HEK293 (cell line): ENCODE measurements at regions not wholly inside any gene's neighbourhood (a gene's known extent, or its start where the extent isn't known, plus 50 kb on each side); places are given as distances from the start of the nearest gene placed in this dataset.
A peak's percentile ranks its signal among the peaks of the same experiment; 100 is the strongest.

ENCODE experiments used
- GLI2 ChIP-seq: fragments of 450-650 bp; formaldehyde crosslinking; IDR thresholded peaks from 2 replicates; pipeline ENCODE4; 2017; ENCODE audit warnings: missing biosample characterization, missing genetic modification characterization, low read depth, borderline replicate concordance
- KLF10 ChIP-seq: fragments of 450-650 bp; IDR thresholded peaks from 2 replicates; pipeline ENCODE4 v1.5.1; 2018; ENCODE audit warnings: missing biosample characterization, mild to moderate bottlenecking, missing genetic modification characterization
- KLF7 ChIP-seq: fragments of 450-650 bp; formaldehyde crosslinking; IDR thresholded peaks from 2 replicates; pipeline ENCODE4 v1.5.1; 2016; ENCODE audit warnings: missing biosample characterization, missing genetic modification characterization, borderline replicate concordance
- RBAK ChIP-seq: fragments of 450-650 bp; formaldehyde crosslinking; IDR thresholded peaks from 2 replicates; pipeline ENCODE4 v1.5.1; 2016; ENCODE audit warnings: missing biosample characterization, missing genetic modification characterization
- SETDB1 ChIP-seq: IDR thresholded peaks from one replicate; pipeline ENCODE4 v1.6.1; 2017; ENCODE audit warnings: mild to moderate bottlenecking, low read length, moderate library complexity, mixed read lengths; ENCODE audit not compliant: insufficient read length
- SP2 ChIP-seq: fragments of 450-650 bp; formaldehyde crosslinking; IDR thresholded peaks from 2 replicates; pipeline ENCODE4 v1.5.1; 2016; ENCODE audit warnings: missing biosample characterization, missing genetic modification characterization
- TCF7L2 ChIP-seq: IDR thresholded peaks from 2 replicates; pipeline ENCODE4 v1.6.1; 2011; ENCODE audit warnings: low read depth, mild to moderate bottlenecking, inconsistent platforms, low read length, moderate library complexity, borderline replicate concordance
- YY2 ChIP-seq: fragments of 450-650 bp; formaldehyde crosslinking; IDR thresholded peaks from 2 replicates; pipeline ENCODE4 v1.5.1; 2016; ENCODE audit warnings: missing biosample characterization, missing genetic modification characterization
- ZBTB17 ChIP-seq: fragments of 450-650 bp; formaldehyde crosslinking; IDR thresholded peaks from 2 replicates; pipeline ENCODE4 v1.5.1; 2016; ENCODE audit warnings: missing biosample characterization, missing genetic modification characterization
- ZBTB21 ChIP-seq: fragments of 450-650 bp; formaldehyde crosslinking; IDR thresholded peaks from 2 replicates; pipeline ENCODE4 v1.5.1; 2017; ENCODE audit warnings: missing biosample characterization, missing genetic modification characterization
- ZNF138 ChIP-seq: fragments of 450-650 bp; formaldehyde crosslinking; IDR thresholded peaks from 2 replicates; pipeline ENCODE4 v1.5.1; 2016; ENCODE audit warnings: missing biosample characterization, missing genetic modification characterization, borderline replicate concordance
- ZNF174 ChIP-seq: fragments of 450-650 bp; formaldehyde crosslinking; IDR thresholded peaks from 2 replicates; pipeline ENCODE4 v1.5.0; 2017; ENCODE audit warnings: missing biosample characterization, mild to moderate bottlenecking, missing genetic modification characterization
- ZNF19 ChIP-seq: fragments of 450-650 bp; formaldehyde crosslinking; IDR thresholded peaks from 2 replicates; pipeline ENCODE4; 2016; ENCODE audit warnings: missing biosample characterization, missing genetic modification characterization, low read depth
- ZNF2 ChIP-seq: fragments of 450-650 bp; formaldehyde crosslinking; IDR thresholded peaks from 2 replicates; pipeline ENCODE4 v1.5.1; 2016; ENCODE audit warnings: missing biosample characterization, missing genetic modification characterization
- ZNF221 ChIP-seq: fragments of 450-650 bp; formaldehyde crosslinking; IDR thresholded peaks from 2 replicates; pipeline ENCODE4 v1.5.1; 2017; ENCODE audit warnings: missing biosample characterization, missing genetic modification characterization, borderline replicate concordance
- ZNF433 ChIP-seq: fragments of 450-650 bp; formaldehyde crosslinking; IDR thresholded peaks from 2 replicates; pipeline ENCODE4 v1.5.1; 2016; ENCODE audit warnings: missing biosample characterization, missing genetic modification characterization, low read depth
- ZNF449 ChIP-seq: fragments of 450-650 bp; formaldehyde crosslinking; IDR thresholded peaks from 2 replicates; pipeline ENCODE4 v1.5.1; 2017; ENCODE audit warnings: missing biosample characterization, mild to moderate bottlenecking, missing genetic modification characterization, moderate library complexity
- ZNF521 ChIP-seq: fragments of 450-650 bp; formaldehyde crosslinking; IDR thresholded peaks from 2 replicates; pipeline ENCODE4 v1.5.1; 2017; ENCODE audit warnings: missing biosample characterization, mild to moderate bottlenecking, missing genetic modification characterization
- ZNF626 ChIP-seq: fragments of 450-650 bp; sonication (Bioruptor Pico); formaldehyde crosslinking; IDR thresholded peaks from 2 replicates; pipeline ENCODE4 v1.5.1; 2018; ENCODE audit warnings: missing biosample characterization, missing genetic modification characterization, inconsistent platforms
- ZNF701 ChIP-seq: fragments of 450-650 bp; formaldehyde crosslinking; IDR thresholded peaks from 2 replicates; pipeline ENCODE4 v1.5.1; 2016; ENCODE audit warnings: missing biosample characterization, missing genetic modification characterization
- ZNF747 ChIP-seq: fragments of 450-650 bp; formaldehyde crosslinking; IDR thresholded peaks from 2 replicates; pipeline ENCODE4 v1.5.1; 2016; ENCODE audit warnings: missing biosample characterization, missing genetic modification characterization
- ZSCAN16 ChIP-seq: fragments of 450-650 bp; formaldehyde crosslinking; IDR thresholded peaks from 2 replicates; pipeline ENCODE4 v1.5.1; 2016; ENCODE audit warnings: missing biosample characterization, missing genetic modification characterization
- TF ChIP-seq, protein P1 (sequence below): fragments of 450-650 bp; formaldehyde crosslinking; IDR thresholded peaks from 2 replicates; pipeline ENCODE4 v1.5.1; 2016; ENCODE audit warnings: missing biosample characterization, missing genetic modification characterization, low read depth
- TF ChIP-seq, protein P2 (sequence below): fragments of 450-650 bp; formaldehyde crosslinking; IDR thresholded peaks from 2 replicates; pipeline ENCODE4 v1.5.1; 2016; ENCODE audit warnings: missing biosample characterization, missing genetic modification characterization, low read depth
- TF ChIP-seq, protein P3 (sequence below): fragments of 450-650 bp; formaldehyde crosslinking; IDR thresholded peaks from 2 replicates; pipeline ENCODE4 v1.5.1; 2016; ENCODE audit warnings: missing biosample characterization, missing genetic modification characterization, borderline replicate concordance
- TF ChIP-seq, protein P4 (sequence below): fragments of 450-650 bp; formaldehyde crosslinking; IDR thresholded peaks from 2 replicates; pipeline ENCODE4 v1.5.1; 2016; ENCODE audit warnings: missing biosample characterization, missing genetic modification characterization
- TF ChIP-seq, protein P5 (sequence below): fragments of 450-650 bp; formaldehyde crosslinking; IDR thresholded peaks from 2 replicates; pipeline ENCODE4 v1.5.1; 2016; ENCODE audit warnings: missing biosample characterization, missing genetic modification characterization, borderline replicate concordance

GRCh38 chr1:228833911-228834688, 98.8 kb downstream of the RHOU start (continued):
- TF ChIP-seq, protein P1, sequence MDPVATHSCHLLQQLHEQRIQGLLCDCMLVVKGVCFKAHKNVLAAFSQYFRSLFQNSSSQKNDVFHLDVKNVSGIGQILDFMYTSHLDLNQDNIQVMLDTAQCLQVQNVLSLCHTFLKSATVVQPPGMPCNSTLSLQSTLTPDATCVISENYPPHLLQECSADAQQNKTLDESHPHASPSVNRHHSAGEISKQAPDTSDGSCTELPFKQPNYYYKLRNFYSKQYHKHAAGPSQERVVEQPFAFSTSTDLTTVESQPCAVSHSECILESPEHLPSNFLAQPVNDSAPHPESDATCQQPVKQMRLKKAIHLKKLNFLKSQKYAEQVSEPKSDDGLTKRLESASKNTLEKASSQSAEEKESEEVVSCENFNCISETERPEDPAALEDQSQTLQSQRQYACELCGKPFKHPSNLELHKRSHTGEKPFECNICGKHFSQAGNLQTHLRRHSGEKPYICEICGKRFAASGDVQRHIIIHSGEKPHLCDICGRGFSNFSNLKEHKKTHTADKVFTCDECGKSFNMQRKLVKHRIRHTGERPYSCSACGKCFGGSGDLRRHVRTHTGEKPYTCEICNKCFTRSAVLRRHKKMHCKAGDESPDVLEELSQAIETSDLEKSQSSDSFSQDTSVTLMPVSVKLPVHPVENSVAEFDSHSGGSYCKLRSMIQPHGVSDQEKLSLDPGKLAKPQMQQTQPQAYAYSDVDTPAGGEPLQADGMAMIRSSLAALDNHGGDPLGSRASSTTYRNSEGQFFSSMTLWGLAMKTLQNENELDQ, result no peak
- TF ChIP-seq ZNF138 (tag by site-specific recombination) (no peak), ZNF174 (tag by site-specific recombination) (no peak), GLI2 (peak; percentile 71; the same call in 1 of the 2 replicates), ZBTB21 (no peak), TCF7L2 (no peak), KLF10 (tag by site-specific recombination) (no peak), ZNF221 (tag by site-specific recombination) (no peak), ZBTB17 (tag by site-specific recombination) (peak; percentile 51; the same call in 1 of the 2 replicates), ZNF701 (no peak), SP2 (no peak), ZNF433 (tag by site-specific recombination) (no peak), ZNF19 (tag by site-specific recombination) (no peak), ZNF626 (tag by site-specific recombination) (no peak), KLF7 (tag by site-specific recombination) (no peak), YY2 (tag by site-specific recombination) (no peak), ZNF521 (tag by site-specific recombination) (no peak), ZNF747 (no peak), ZNF449 (tag by site-specific recombination) (peak; percentile 86), RBAK (tag by site-specific recombination) (no peak), ZNF2 (tag by site-specific recombination) (no peak), ZSCAN16 (tag by site-specific recombination) (no peak), SETDB1 (no peak)
- TF ChIP-seq, protein P2, sequence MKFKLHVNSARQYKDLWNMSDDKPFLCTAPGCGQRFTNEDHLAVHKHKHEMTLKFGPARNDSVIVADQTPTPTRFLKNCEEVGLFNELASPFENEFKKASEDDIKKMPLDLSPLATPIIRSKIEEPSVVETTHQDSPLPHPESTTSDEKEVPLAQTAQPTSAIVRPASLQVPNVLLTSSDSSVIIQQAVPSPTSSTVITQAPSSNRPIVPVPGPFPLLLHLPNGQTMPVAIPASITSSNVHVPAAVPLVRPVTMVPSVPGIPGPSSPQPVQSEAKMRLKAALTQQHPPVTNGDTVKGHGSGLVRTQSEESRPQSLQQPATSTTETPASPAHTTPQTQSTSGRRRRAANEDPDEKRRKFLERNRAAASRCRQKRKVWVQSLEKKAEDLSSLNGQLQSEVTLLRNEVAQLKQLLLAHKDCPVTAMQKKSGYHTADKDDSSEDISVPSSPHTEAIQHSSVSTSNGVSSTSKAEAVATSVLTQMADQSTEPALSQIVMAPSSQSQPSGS (tag by site-specific recombination), result no peak
- TF ChIP-seq, protein P3, sequence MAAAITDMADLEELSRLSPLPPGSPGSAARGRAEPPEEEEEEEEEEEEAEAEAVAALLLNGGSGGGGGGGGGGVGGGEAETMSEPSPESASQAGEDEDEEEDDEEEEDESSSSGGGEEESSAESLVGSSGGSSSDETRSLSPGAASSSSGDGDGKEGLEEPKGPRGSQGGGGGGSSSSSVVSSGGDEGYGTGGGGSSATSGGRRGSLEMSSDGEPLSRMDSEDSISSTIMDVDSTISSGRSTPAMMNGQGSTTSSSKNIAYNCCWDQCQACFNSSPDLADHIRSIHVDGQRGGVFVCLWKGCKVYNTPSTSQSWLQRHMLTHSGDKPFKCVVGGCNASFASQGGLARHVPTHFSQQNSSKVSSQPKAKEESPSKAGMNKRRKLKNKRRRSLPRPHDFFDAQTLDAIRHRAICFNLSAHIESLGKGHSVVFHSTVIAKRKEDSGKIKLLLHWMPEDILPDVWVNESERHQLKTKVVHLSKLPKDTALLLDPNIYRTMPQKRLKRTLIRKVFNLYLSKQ (tag by site-specific recombination), result no peak
- TF ChIP-seq, protein P4, sequence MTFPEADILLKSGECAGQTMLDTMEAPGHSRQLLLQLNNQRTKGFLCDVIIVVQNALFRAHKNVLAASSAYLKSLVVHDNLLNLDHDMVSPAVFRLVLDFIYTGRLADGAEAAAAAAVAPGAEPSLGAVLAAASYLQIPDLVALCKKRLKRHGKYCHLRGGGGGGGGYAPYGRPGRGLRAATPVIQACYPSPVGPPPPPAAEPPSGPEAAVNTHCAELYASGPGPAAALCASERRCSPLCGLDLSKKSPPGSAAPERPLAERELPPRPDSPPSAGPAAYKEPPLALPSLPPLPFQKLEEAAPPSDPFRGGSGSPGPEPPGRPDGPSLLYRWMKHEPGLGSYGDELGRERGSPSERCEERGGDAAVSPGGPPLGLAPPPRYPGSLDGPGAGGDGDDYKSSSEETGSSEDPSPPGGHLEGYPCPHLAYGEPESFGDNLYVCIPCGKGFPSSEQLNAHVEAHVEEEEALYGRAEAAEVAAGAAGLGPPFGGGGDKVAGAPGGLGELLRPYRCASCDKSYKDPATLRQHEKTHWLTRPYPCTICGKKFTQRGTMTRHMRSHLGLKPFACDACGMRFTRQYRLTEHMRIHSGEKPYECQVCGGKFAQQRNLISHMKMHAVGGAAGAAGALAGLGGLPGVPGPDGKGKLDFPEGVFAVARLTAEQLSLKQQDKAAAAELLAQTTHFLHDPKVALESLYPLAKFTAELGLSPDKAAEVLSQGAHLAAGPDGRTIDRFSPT (tag by site-specific recombination), result no peak
- TF ChIP-seq, protein P5, sequence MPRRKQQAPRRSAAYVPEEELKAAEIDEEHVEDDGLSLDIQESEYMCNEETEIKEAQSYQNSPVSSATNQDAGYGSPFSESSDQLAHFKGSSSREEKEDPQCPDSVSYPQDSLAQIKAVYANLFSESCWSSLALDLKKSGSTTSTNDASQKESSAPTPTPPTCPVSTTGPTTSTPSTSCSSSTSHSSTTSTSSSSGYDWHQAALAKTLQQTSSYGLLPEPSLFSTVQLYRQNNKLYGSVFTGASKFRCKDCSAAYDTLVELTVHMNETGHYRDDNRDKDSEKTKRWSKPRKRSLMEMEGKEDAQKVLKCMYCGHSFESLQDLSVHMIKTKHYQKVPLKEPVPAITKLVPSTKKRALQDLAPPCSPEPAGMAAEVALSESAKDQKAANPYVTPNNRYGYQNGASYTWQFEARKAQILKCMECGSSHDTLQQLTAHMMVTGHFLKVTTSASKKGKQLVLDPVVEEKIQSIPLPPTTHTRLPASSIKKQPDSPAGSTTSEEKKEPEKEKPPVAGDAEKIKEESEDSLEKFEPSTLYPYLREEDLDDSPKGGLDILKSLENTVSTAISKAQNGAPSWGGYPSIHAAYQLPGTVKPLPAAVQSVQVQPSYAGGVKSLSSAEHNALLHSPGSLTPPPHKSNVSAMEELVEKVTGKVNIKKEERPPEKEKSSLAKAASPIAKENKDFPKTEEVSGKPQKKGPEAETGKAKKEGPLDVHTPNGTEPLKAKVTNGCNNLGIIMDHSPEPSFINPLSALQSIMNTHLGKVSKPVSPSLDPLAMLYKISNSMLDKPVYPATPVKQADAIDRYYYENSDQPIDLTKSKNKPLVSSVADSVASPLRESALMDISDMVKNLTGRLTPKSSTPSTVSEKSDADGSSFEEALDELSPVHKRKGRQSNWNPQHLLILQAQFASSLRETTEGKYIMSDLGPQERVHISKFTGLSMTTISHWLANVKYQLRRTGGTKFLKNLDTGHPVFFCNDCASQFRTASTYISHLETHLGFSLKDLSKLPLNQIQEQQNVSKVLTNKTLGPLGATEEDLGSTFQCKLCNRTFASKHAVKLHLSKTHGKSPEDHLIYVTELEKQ (tag by site-specific recombination), result no peak; the same call in 1 of the 2 replicates
